Heart right ventricle (tissue), 16 donors: ENCODE measurements at regions not wholly inside any gene's neighbourhood (a gene's known extent, or its start where the extent isn't known, plus 50 kb on each side); places are given as distances from the start of the nearest gene placed in this dataset.

Experiments used
- ATAC-seq, 8 donors: fragments of 200-7000 bp; cut with Tn5 transposase; one replicate each; pipeline ENCODE4 v1.9.1; 2020; ENCODE audit warnings: mild to moderate bottlenecking in 8 of 8, moderate library complexity in 8 of 8, moderate number of reproducible peaks in 1 of 8
- DNase-seq, 2 donors: peaks; one replicate each; pipeline ENCODE4 v3.0.0-alpha.2; 2020
- H3K27ac ChIP-seq, 10 donors: fragments of 200-600 bp; sonication (generic) in 2 of 10; one replicate each; pipeline versions ENCODE4 v1.5.0 to v1.8.0; 2020 to 2022; ENCODE audit warnings: mild to moderate bottlenecking in 3 of 10
- H3K27me3 ChIP-seq, 7 donors: fragments of 200-600 bp; one replicate each; pipeline ENCODE4 v1.8.0; 2021 to 2022; ENCODE audit warnings: mild to moderate bottlenecking in 2 of 7
- H3K36me3 ChIP-seq, 9 donors: fragments of 200-600 bp; sonication (generic) in 1 of 9; one replicate each; pipeline versions ENCODE4 v1.5.0 to v1.8.0; 2020 to 2022; ENCODE audit warnings: mild to moderate bottlenecking in 2 of 9
- H3K4me1 ChIP-seq, 9 donors: fragments of 200-600 bp; sonication (generic) in 1 of 9; one replicate each; pipeline versions ENCODE4 v1.5.0 to v1.8.0; 2020 to 2022; ENCODE audit warnings: mild to moderate bottlenecking in 4 of 9
- H3K4me3 ChIP-seq, 10 donors: fragments of 200-600 bp; sonication (generic) in 2 of 10; one replicate each; pipeline versions ENCODE4 v1.5.0 to v1.8.0; 2020 to 2022; ENCODE audit warnings: mild to moderate bottlenecking in 7 of 10, moderate library complexity in 2 of 10
- H3K9me3 ChIP-seq, 11 donors: fragments of 200-600 bp in 10 of 11; sonication (generic) in 2 of 11; one replicate each; pipeline versions ENCODE4 v1.5.0 to v1.8.0; 2013 to 2022; ENCODE audit warnings: mild to moderate bottlenecking in 2 of 11, control low read depth in 1 of 11, moderate library complexity in 1 of 11
- CTCF ChIP-seq, 9 donors: fragments of 200-600 bp; sonication (generic) in 2 of 9; IDR thresholded peaks; one replicate each; pipeline versions ENCODE4 v1.5.0 to v1.8.0; 2021 to 2022; ENCODE audit warnings: antibody characterized with exemption in 9 of 9, mild to moderate bottlenecking in 5 of 9, moderate library complexity in 1 of 9
- WGBS, 2 donors: extraction: QIAGEN DNeasy Blood & Tissue Kit; methylation state at CpG; one replicate each; pipeline ENCODE4 v1.1.7; 2013; ENCODE audit warnings: inconsistent platforms in 1 of 2; 5-methylcytosine and 5-hydroxymethylcytosine counted together
- intact Hi-C, 10 donors: fragments of 100-400 bp; cut with DNase I; formaldehyde crosslinking; loops; one replicate each; pipeline versions ENCODE4 v1.11.1 to v1.14.2; 2022
- donor health status: Arrhythmogenic right ventricular cardiomyopathy.
- donor health status: ischemic (EF 13 %, LVEDD 7.1; RV severe dilation, severe dysfunction).
- donor health status: healthy with polysubstance abuse.
- donor health status: DM: no; HTN: yes; CAD: no.
- donor health status: DM: no; HTN: no; CAD: no.
- donor health status: ischemic (EF 25% LVEDD 6.9; RV normal size, moderate dysfunction).
- donor health status: ischemic (EF 25% LVEDD 5.7; RV mildly dilated, moderate dysfunction).
- donor health status: healthy.
- donor health status: DM: yes; HTN: yes; CAD: no.
- donor health status: Ischemic cardiomyopathy.
- donor health status: ischemic (EF 35%, LVEDD 5.7; RV mildly dilated, moderate dysfunction).
- donor health status: nonischemic (EF 11% LVEDD 7.7; RV severe dilation, severe dysfunction).
- donor health status: DM: yes; HTN: yes; CAD: no.
- donor health status: PGD.
- donor health status: ischemic (EF 29% LVEDD 5.4; RV normal size, mild dysfunction).
- donor health status: nonischemic (EF 23%, LVEDD 6.1; RV moderate dilation, normal function).

GRCh38 chr17:79242393-79242792, 167.8 kb downstream of the ENGASE start:
- DNase-seq: no peak
- H3K4me1 ChIP-seq: no peaks in the 10 kb centered on the region
- intact Hi-C loops: no loop called here
- ATAC-seq: no peak
- H3K36me3 ChIP-seq: no peaks in the 10 kb centered on the region
- peaks cover 0 to 67% (median 4%) of the 10 kb centered on the region in 7 donors for H3K27me3 ChIP-seq
- no peak overlapping the region for H3K27ac ChIP-seq
- no peak overlapping the region for H3K4me3 ChIP-seq
- H3K9me3 ChIP-seq: peaks cover 0 to 7% (median 0%) of the 10 kb centered on the region in 11 donors
- TF ChIP-seq CTCF (IDR thresholded peaks at IDR 0.05): no peak
- 63 to 65% methylated on average over 2 of the region's 2 CpGs for WGBS, 2 donors

GRCh38 chr17:79241616-79242015, 167.0 kb downstream of the ENGASE start:
- H3K27me3 ChIP-seq: peaks cover 0 to 59% (median 4%) of the 10 kb centered on the region in 7 donors
- WGBS, 2 donors: 82 to 86% methylated on average over 5 of the region's 5 CpGs
- no peak overlapping the region for H3K4me3 ChIP-seq
- H3K36me3 ChIP-seq: no peaks in the 10 kb centered on the region
- DNase-seq (no peak), ATAC-seq (no peak)
- peaks cover 0 to 7% (median 0%) of the 10 kb centered on the region in 11 donors for H3K9me3 ChIP-seq
- H3K4me1 ChIP-seq: no peaks in the 10 kb centered on the region
- no peak for TF ChIP-seq CTCF (IDR thresholded peaks at IDR 0.05)
- intact Hi-C loops: no loop called here
- no peak overlapping the region for H3K27ac ChIP-seq

- intact Hi-C loops: no loop called here
- 71 to 76% methylated on average over 9 of the region's 9 CpGs for WGBS, 2 donors
- Histone ChIP-seq H3K27ac (no peak overlapping the region), H3K9me3 (peaks cover 0 to 7% (median 0%) of the 10 kb centered on the region in 11 donors), H3K27me3 (peaks cover 0 to 50% (median 17%) of the 10 kb centered on the region in 7 donors), H3K36me3 (no peaks in the 10 kb centered on the region), H3K4me3 (no peak overlapping the region), H3K4me1 (no peaks in the 10 kb centered on the region)
- no peak for TF ChIP-seq CTCF (IDR thresholded peaks at IDR 0.05)
- ATAC-seq: no peak
- DNase-seq: no peak
Observed at GRCh38 chr17:79239205-79239604, 164.6 kb downstream of the ENGASE start.

GRCh38 chr17:79237448-79238053, 162.9 kb downstream of the ENGASE start:
- Histone ChIP-seq H3K9me3 (peaks cover 0 to 12% (median 0%) of the 10 kb centered on the region in 11 donors), H3K4me1 (no peaks in the 10 kb centered on the region), H3K36me3 (no peaks in the 10 kb centered on the region), H3K27ac (no peak overlapping the region), H3K27me3 (peaks cover 0 to 44% (median 17%) of the 10 kb centered on the region in 7 donors), H3K4me3 (no peak overlapping the region)
- intact Hi-C loops: no loop called here
- 78 to 80% methylated on average over 13 of the region's 13 CpGs for WGBS, 2 donors
- DNase-seq (no peak), ATAC-seq (no peak)
- TF ChIP-seq CTCF (IDR thresholded peaks at IDR 0.05): no peak
